HCT116 (cell line): ENCODE measurements at regions not wholly inside any gene's neighbourhood (a gene's known extent, or its start where the extent isn't known, plus 50 kb on each side); places are given as distances from the start of the nearest gene placed in this dataset.

Experiments used
- ATAC-seq: fragments of 200-7000 bp; cut with Tn5 transposase; 2 replicates; pipeline ENCODE4 v1.9.1; 2020; ENCODE audit warnings: mild to moderate bottlenecking, moderate library complexity
- BruUV-seq: library from RNA; stranded (reverse); fragments of 400-500 nt; replicated peaks from 2 replicates; lab custom pipeline; 2021; lab: Mats Ljungman, UMichigan
- CTCF ChIA-PET: fragments of 300-600 bp; sonication (Branson Sonifier 250); formaldehyde crosslinking; loops from one replicate; lab custom pipeline; 2021; ENCODE audit warnings: antibody characterized with exemption; lab: Charles Lee
- POLR2A ChIA-PET: fragments of 300-600, 350-600 bp; sonication (Branson Sonifier 250); formaldehyde crosslinking; loops from one replicate; lab custom pipeline; 2021; ENCODE audit warnings: antibody characterized with exemption; lab: Charles Lee
- RAD21 ChIA-PET, 2 experiments: fragments of 300-600 bp; sonication (Branson Sonifier 250); formaldehyde crosslinking; loops; one replicate each; lab custom pipeline; 2023; ENCODE audit warnings: low total read pairs in 2 of 2; ENCODE audit not compliant: uncharacterized antibody in 2 of 2, unreplicated experiment in 2 of 2, low non-redundant PET in 1 of 2; lab: Charles Lee
- DNase-seq: peaks from one replicate; pipeline ENCODE4 v3.0.0-alpha.2; 2010; ENCODE audit warnings: low read depth, low spot score
- H2AFZ ChIP-seq: fragments of 200-600 bp; shearing (Covaris generic), sonication (generic); 2 replicates; pipeline ENCODE4 v1.6.1; 2017; ENCODE audit warnings: low read depth, mixed run types, mixed read lengths, antibody characterized with exemption, low read length; ENCODE audit not compliant: poor library complexity, severe bottlenecking
- H3K27ac ChIP-seq: 2 replicates; pipeline ENCODE4 v1.5.1; 2012; ENCODE audit warnings: low read depth, low read length
- H3K27me3 ChIP-seq: fragments of 200-600 bp; sonication (generic); 2 replicates; pipeline ENCODE4 v1.6.1; 2016; ENCODE audit warnings: mixed run types, low read length, mixed read lengths; ENCODE audit not compliant: insufficient read depth
- H3K36me3 ChIP-seq, 2 experiments: fragments of 200-500 bp in 1 of 2; fragments of 200-600 bp in 1 of 2; sonication (Bioruptor generic) in 1 of 2; sonication (generic) in 1 of 2; 2 replicates each; pipeline versions ENCODE4 v1.5.1 to v1.6.1; 2014 to 2016; ENCODE audit warnings: low read length in 2 of 2, inconsistent platforms in 1 of 2, mixed read lengths in 1 of 2, mixed run types in 1 of 2; ENCODE audit not compliant: insufficient read depth in 2 of 2, control insufficient read depth in 1 of 2
- H3K4me1 ChIP-seq, 2 experiments: fragments of 200-600 bp in 1 of 2; sonication (generic) in 1 of 2; 2 replicates each; pipeline versions ENCODE4 v1.5.1 to v1.6.1; 2012 to 2017; ENCODE audit warnings: low read length in 2 of 2, inconsistent platforms in 1 of 2, mild to moderate bottlenecking in 1 of 2, mixed read lengths in 1 of 2, mixed run types in 1 of 2, moderate library complexity in 1 of 2; ENCODE audit not compliant: insufficient read depth in 2 of 2, control insufficient read depth in 1 of 2
- H3K4me2 ChIP-seq: fragments of 200-600 bp; sonication (generic); 2 replicates; pipeline ENCODE4 v1.6.1; 2017; ENCODE audit warnings: mixed run types, low read length, mixed read lengths
- H3K4me3 ChIP-seq, 2 experiments: fragments of 200-600 bp in 1 of 2; sonication (generic) in 1 of 2; replicated peaks in 1 of 2; 2 replicates each; pipeline ENCODE4 v1.5.1; 2011 to 2016; ENCODE audit warnings: low read length in 2 of 2, control low read depth in 1 of 2, low read depth in 1 of 2, mild to moderate bottlenecking in 1 of 2, mixed read lengths in 1 of 2, mixed run types in 1 of 2
- H3K79me2 ChIP-seq: fragments of 200-600 bp; sonication (generic); 2 replicates; pipeline ENCODE4 v1.6.1; 2017; ENCODE audit warnings: mild to moderate bottlenecking, mixed run types, low read length, moderate library complexity, mixed read lengths; ENCODE audit not compliant: insufficient read depth
- H3K9ac ChIP-seq: fragments of 200-600 bp; sonication (generic); 2 replicates; pipeline ENCODE4 v1.6.1; 2016; ENCODE audit warnings: low read length, mixed read lengths
- H3K9me2 ChIP-seq: fragments of 200-600 bp; sonication (generic), shearing (Covaris generic); 2 replicates; pipeline ENCODE4 v1.6.1; 2017; ENCODE audit warnings: mixed run types, mild to moderate bottlenecking, moderate library complexity; ENCODE audit not compliant: insufficient read depth
- H3K9me3 ChIP-seq, 2 experiments: fragments of 200-500 bp in 1 of 2; fragments of 200-600 bp in 1 of 2; sonication (Bioruptor generic) in 1 of 2; sonication (generic) in 1 of 2; 2 replicates each; pipeline ENCODE4 v1.6.1; 2014 to 2017; ENCODE audit warnings: low read length in 2 of 2, mixed read lengths in 2 of 2, inconsistent platforms in 1 of 2, low read depth in 1 of 2, mild to moderate bottlenecking in 1 of 2, mixed run types in 1 of 2, moderate library complexity in 1 of 2; ENCODE audit not compliant: control insufficient read depth in 1 of 2, insufficient read depth in 1 of 2
- H4K20me1 ChIP-seq: fragments of 200-600 bp; sonication (generic), shearing (Covaris generic); 2 replicates; pipeline ENCODE4 v1.6.1; 2017; ENCODE audit warnings: mixed run types, mild to moderate bottlenecking, moderate library complexity; ENCODE audit not compliant: insufficient read depth
- CEBPB ChIP-seq: IDR thresholded peaks from 2 replicates; pipeline ENCODE4 v1.6.1; 2012; ENCODE audit warnings: low read depth
- ELF1 ChIP-seq: IDR thresholded peaks from 2 replicates; pipeline ENCODE4 v1.6.1; 2012; ENCODE audit warnings: low read depth, borderline replicate concordance
- EZH2 ChIP-seq: fragments of 200-600 bp; sonication (generic); IDR thresholded peaks from 2 replicates; pipeline ENCODE4 v1.6.1; 2017; ENCODE audit warnings: antibody characterized with exemption, mixed run types
- EZH2phosphoT487 ChIP-seq: fragments of 200-600 bp; IDR thresholded peaks from 2 replicates; pipeline ENCODE4 v1.6.1; 2018; ENCODE audit warnings: antibody characterized with exemption, borderline replicate concordance
- POLR2A ChIP-seq: IDR thresholded peaks from 2 replicates; pipeline ENCODE4 v1.7.0; 2011; ENCODE audit warnings: borderline replicate concordance; ENCODE audit not compliant: insufficient read depth, insufficient read length; ENCODE audit errors: extremely low read depth
- POLR2AphosphoS5 ChIP-seq: IDR thresholded peaks from 2 replicates; pipeline ENCODE4 v1.6.1; 2011; ENCODE audit warnings: mild to moderate bottlenecking, low read depth, low read length, moderate library complexity
- SIN3A ChIP-seq: IDR thresholded peaks from 2 replicates; pipeline ENCODE4 v1.6.1; 2012; ENCODE audit warnings: low read depth
- SP1 ChIP-seq: IDR thresholded peaks from 2 replicates; pipeline ENCODE4 v1.6.1; 2012; ENCODE audit warnings: low read depth
- SRF ChIP-seq: IDR thresholded peaks from 2 replicates; pipeline ENCODE4 v1.6.1; 2012; ENCODE audit warnings: low read depth
- TCF7L2 ChIP-seq: IDR thresholded peaks from 2 replicates; pipeline ENCODE4 v1.7.0; 2011; ENCODE audit warnings: borderline replicate concordance, inconsistent platforms; ENCODE audit not compliant: insufficient read depth, insufficient read length; ENCODE audit errors: extremely low read depth
- intact Hi-C: fragments of 100-400 bp; cut with micrococcal nuclease; formaldehyde crosslinking; loops from 2 replicates; pipeline ENCODE4 v1.10.0; 2022
- TF ChIP-seq, protein P1 (sequence below): IDR thresholded peaks from 2 replicates; pipeline ENCODE4 v1.6.1; 2011; ENCODE audit warnings: mild to moderate bottlenecking, low read length, moderate library complexity; ENCODE audit not compliant: insufficient replicate concordance; ENCODE audit errors: extremely low read depth
- TF ChIP-seq, protein P2 (sequence below): IDR thresholded peaks from 2 replicates; pipeline ENCODE4 v1.6.1; 2012
- TF ChIP-seq, protein P3 (sequence below): IDR thresholded peaks from 2 replicates; pipeline ENCODE4 v1.6.1; 2012

DNA sequence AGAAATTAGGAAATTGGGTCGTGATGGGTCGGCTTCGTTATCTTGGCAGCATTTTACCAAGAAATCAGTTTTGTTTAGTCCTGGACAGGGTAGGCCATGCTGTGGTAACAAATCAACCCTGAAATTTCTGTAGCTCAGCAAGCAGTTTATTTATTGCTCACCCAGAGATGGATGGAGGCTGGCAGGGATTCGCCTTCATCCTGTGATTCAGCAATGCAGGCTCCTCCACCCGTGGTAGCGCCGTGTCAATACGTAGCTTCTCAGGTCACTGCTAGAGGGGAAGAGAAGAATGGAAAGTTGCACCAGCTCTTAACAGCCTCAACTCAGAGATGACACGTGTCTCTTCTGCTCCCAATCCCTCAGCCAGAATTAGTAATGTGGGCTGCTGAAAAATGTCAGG, 157.0 kb upstream of the SGK1 start:
- Histone ChIP-seq H3K9me3 (no peaks in the 10 kb centered on the region), H3K4me1 (no peaks in the 10 kb centered on the region), H3K9me2 (no peaks in the 10 kb centered on the region), H2AFZ (no peak overlapping the region), H3K9ac (no peak overlapping the region), H3K27ac (no peak overlapping the region), H4K20me1 (no peaks in the 10 kb centered on the region), H3K36me3 (no peaks in the 10 kb centered on the region), H3K4me3 (no peak overlapping the region), H3K79me2 (no peaks in the 10 kb centered on the region), H3K4me2 (no peak overlapping the region), H3K27me3 (no peaks in the 10 kb centered on the region)
- ChIA-PET RAD21 (interaction anchor here in 1 of 2 experiments (0.5 kb wide), 1 partner anchor 152 kb away, joined by 3 read pairs; no protein-coding TSS in a partner anchor), CTCF (no interaction called here), POLR2A (no interaction called here)
- ATAC-seq: no peak
- DNase-seq: no peak
- no TSS peak for BruUV-seq
- no peak for TF ChIP-seq TCF7L2
- TF ChIP-seq ELF1: no peak
- no peak for TF ChIP-seq SIN3A
- TF ChIP-seq, protein P1, sequence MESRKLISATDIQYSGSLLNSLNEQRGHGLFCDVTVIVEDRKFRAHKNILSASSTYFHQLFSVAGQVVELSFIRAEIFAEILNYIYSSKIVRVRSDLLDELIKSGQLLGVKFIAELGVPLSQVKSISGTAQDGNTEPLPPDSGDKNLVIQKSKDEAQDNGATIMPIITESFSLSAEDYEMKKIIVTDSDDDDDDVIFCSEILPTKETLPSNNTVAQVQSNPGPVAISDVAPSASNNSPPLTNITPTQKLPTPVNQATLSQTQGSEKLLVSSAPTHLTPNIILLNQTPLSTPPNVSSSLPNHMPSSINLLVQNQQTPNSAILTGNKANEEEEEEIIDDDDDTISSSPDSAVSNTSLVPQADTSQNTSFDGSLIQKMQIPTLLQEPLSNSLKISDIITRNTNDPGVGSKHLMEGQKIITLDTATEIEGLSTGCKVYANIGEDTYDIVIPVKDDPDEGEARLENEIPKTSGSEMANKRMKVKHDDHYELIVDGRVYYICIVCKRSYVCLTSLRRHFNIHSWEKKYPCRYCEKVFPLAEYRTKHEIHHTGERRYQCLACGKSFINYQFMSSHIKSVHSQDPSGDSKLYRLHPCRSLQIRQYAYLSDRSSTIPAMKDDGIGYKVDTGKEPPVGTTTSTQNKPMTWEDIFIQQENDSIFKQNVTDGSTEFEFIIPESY: no peak
- TF ChIP-seq CEBPB: no peak
- TF ChIP-seq, protein P2, sequence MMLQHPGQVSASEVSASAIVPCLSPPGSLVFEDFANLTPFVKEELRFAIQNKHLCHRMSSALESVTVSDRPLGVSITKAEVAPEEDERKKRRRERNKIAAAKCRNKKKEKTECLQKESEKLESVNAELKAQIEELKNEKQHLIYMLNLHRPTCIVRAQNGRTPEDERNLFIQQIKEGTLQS: no peak
- TF ChIP-seq POLR2AphosphoS5: no peak
- no peak for TF ChIP-seq SP1
- intact Hi-C loops: no loop called here

DNA sequence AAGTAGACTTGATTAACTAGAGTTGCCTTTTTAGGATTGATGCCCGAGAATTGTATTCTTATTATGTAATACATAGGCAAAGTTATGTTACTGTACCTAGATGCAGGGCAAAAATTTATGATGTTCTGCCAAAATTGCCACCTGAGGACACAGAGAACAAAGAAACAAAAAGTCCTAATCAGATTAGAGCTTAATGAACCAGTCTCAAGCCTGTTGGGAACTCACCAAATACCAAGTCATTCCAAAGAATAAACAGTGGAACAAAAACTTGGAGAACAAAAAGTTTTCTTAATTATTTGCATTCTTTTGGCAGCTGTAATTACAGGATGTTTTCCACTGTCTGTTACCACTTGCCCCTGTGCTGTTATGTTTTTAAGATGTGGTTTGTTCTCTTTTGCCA, 154.7 kb upstream of the SGK1 start:
- Histone ChIP-seq H3K9ac (no peak overlapping the region), H3K9me3 (no peaks in the 10 kb centered on the region), H4K20me1 (no peaks in the 10 kb centered on the region), H3K79me2 (no peaks in the 10 kb centered on the region), H3K27ac (no peak overlapping the region), H3K4me1 (no peaks in the 10 kb centered on the region), H2AFZ (no peak overlapping the region), H3K4me2 (no peak overlapping the region), H3K27me3 (no peaks in the 10 kb centered on the region), H3K36me3 (no peaks in the 10 kb centered on the region), H3K4me3 (no peak overlapping the region), H3K9me2 (no peaks in the 10 kb centered on the region)
- BruUV-seq: no TSS peak
- intact Hi-C loops: no loop called here
- no peak for ATAC-seq
- POLR2A ChIA-PET: no interaction called here
- RAD21 ChIA-PET: no interaction called here
- CTCF ChIA-PET: no interaction called here
- no peak for DNase-seq
- TF ChIP-seq EZH2phosphoT487 (no peak), EZH2 (no peak), POLR2AphosphoS5 (no peak), SRF (no peak), POLR2A (no peak), TCF7L2 (no peak)
- TF ChIP-seq, protein P3, sequence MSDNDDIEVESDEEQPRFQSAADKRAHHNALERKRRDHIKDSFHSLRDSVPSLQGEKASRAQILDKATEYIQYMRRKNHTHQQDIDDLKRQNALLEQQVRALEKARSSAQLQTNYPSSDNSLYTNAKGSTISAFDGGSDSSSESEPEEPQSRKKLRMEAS: no peak
- TF ChIP-seq, protein P1: no peak
